ENCODE measurements at regions not wholly inside any gene's neighbourhood (a gene's known extent, or its start where the extent isn't known, plus 50 kb on each side); places are given as distances from the start of the nearest gene placed in this dataset.

- Mint-ChIP-seq H3K4me1 (peaks cover 6% of the 10 kb centered on the region), H3K36me3 (no peaks in the 10 kb centered on the region), H3K4me3 (no peak overlapping the region), H3K27me3 (ENCODE audit: low read depth) (no peaks in the 10 kb centered on the region), H3K9me3 (no peaks in the 10 kb centered on the region), H3K27ac (no peak overlapping the region)
- no peak for TF ChIP-seq CTCF (IDR thresholded peaks at IDR 0.05; ENCODE audit: unreplicated experiment)
- DNase-seq (ENCODE audit: low spot score in 2 of 2, unreplicated experiment in 2 of 2): no peak
Observed at GRCh38 chr1:69077633-69078032, 490.1 kb upstream of the LRRC7 start.

- Mint-ChIP-seq H3K4me3 (no peak overlapping the region), H3K27me3 (ENCODE audit: low read depth) (no peaks in the 10 kb centered on the region), H3K36me3 (no peaks in the 10 kb centered on the region), H3K27ac (no peak overlapping the region), H3K4me1 (peaks cover 6% of the 10 kb centered on the region), H3K9me3 (no peaks in the 10 kb centered on the region)
- DNase-seq (ENCODE audit: low spot score in 2 of 2, unreplicated experiment in 2 of 2): no peak
- no peak for TF ChIP-seq CTCF (IDR thresholded peaks at IDR 0.05; ENCODE audit: unreplicated experiment)
Observed at GRCh38 chr1:69081668-69082067, 486.1 kb upstream of the LRRC7 start.

- H3K27ac Mint-ChIP-seq: no peak overlapping the region
- H3K4me1 Mint-ChIP-seq: peaks cover 4% of the 10 kb centered on the region
- no peak overlapping the region for H3K4me3 Mint-ChIP-seq
- no peak for TF ChIP-seq CTCF (IDR thresholded peaks at IDR 0.05; ENCODE audit: unreplicated experiment)
- no peak for DNase-seq (ENCODE audit: low spot score in 2 of 2, unreplicated experiment in 2 of 2)
- H3K36me3 Mint-ChIP-seq: no peaks in the 10 kb centered on the region
- no peaks in the 10 kb centered on the region for H3K9me3 Mint-ChIP-seq
- no peaks in the 10 kb centered on the region for H3K27me3 Mint-ChIP-seq (ENCODE audit: low read depth)
Observed at GRCh38 chr1:69082312-69082711, 485.4 kb upstream of the LRRC7 start.

GRCh38 chr1:69086148-69086547, 481.6 kb upstream of the LRRC7 start:
- TF ChIP-seq CTCF (IDR thresholded peaks at IDR 0.05; ENCODE audit: unreplicated experiment): no peak
- Mint-ChIP-seq H3K4me3 (no peak overlapping the region), H3K27me3 (ENCODE audit: low read depth) (no peaks in the 10 kb centered on the region), H3K36me3 (no peaks in the 10 kb centered on the region), H3K9me3 (peaks cover 13% of the 10 kb centered on the region), H3K4me1 (peaks cover 4% of the 10 kb centered on the region), H3K27ac (no peak overlapping the region)
- no peak for DNase-seq (ENCODE audit: low spot score in 2 of 2, unreplicated experiment in 2 of 2)

- H3K4me3 Mint-ChIP-seq: no peak overlapping the region
- TF ChIP-seq CTCF (IDR thresholded peaks at IDR 0.05; ENCODE audit: unreplicated experiment): no peak
- no peaks in the 10 kb centered on the region for H3K27me3 Mint-ChIP-seq (ENCODE audit: low read depth)
Observed at GRCh38 chr1:69088571-69088970, 479.2 kb upstream of the LRRC7 start.

GRCh38 chr1:69090170-69090569, 477.6 kb upstream of the LRRC7 start:
- Mint-ChIP-seq H3K27ac (no peak overlapping the region), H3K4me3 (no peak overlapping the region), H3K9me3 (peaks cover 20% of the 10 kb centered on the region), H3K27me3 (ENCODE audit: low read depth) (no peaks in the 10 kb centered on the region), H3K36me3 (no peaks in the 10 kb centered on the region), H3K4me1 (no peaks in the 10 kb centered on the region)
- no peak for TF ChIP-seq CTCF (IDR thresholded peaks at IDR 0.05; ENCODE audit: unreplicated experiment)
- no peak for DNase-seq (ENCODE audit: low spot score in 2 of 2, unreplicated experiment in 2 of 2)

More at GRCh38 chr1:69088571-69088970, 479.2 kb upstream of the LRRC7 start:
- H3K9me3 Mint-ChIP-seq: peaks cover 20% of the 10 kb centered on the region
- no peaks in the 10 kb centered on the region for H3K36me3 Mint-ChIP-seq
- no peaks in the 10 kb centered on the region for H3K4me1 Mint-ChIP-seq
- DNase-seq (ENCODE audit: low spot score in 2 of 2, unreplicated experiment in 2 of 2): no peak
- H3K27ac Mint-ChIP-seq: no peak overlapping the region

All from mesothelial cell of epicardium (in vitro differentiated cells).